DND-41 (cell line): ENCODE measurements at regions not wholly inside any gene's neighbourhood (a gene's known extent, or its start where the extent isn't known, plus 50 kb on each side); places are given as distances from the start of the nearest gene placed in this dataset.
"Not testable (repeated sequence)": the region's sequence is repeated elsewhere in the genome, so short reads cannot be mapped to it uniquely, and the experiment has no call there.

Source experiments
- ATAC-seq: fragments of 200-7000 bp; cut with Tn5 transposase; 3 replicates; pipeline ENCODE4 v1.9.1; 2021; ENCODE audit warnings: low read depth; ENCODE audit not compliant: insufficient read depth
- DNase-seq: peaks from one replicate; pipeline ENCODE4 v3.0.0-alpha.2; 2020
- H2AFZ ChIP-seq: 2 replicates; pipeline ENCODE4 v1.6.0; 2012; ENCODE audit warnings: low read depth, low read length
- H3K27ac ChIP-seq: 2 replicates; pipeline ENCODE4 v1.5.1; 2012; ENCODE audit warnings: low read length, inconsistent platforms
- H3K27me3 ChIP-seq: fragments of 200-600 bp; sonication (generic); 2 replicates; pipeline ENCODE4 v1.6.0; 2012; ENCODE audit warnings: low read length, mild to moderate bottlenecking, inconsistent platforms; ENCODE audit not compliant: insufficient read depth, poor library complexity
- H3K36me3 ChIP-seq: 2 replicates; pipeline ENCODE4 v1.5.1; 2012; ENCODE audit warnings: low read length, inconsistent platforms; ENCODE audit not compliant: insufficient read depth
- H3K4me1 ChIP-seq: 2 replicates; pipeline ENCODE4 v1.5.1; 2012; ENCODE audit warnings: mild to moderate bottlenecking, low read length; ENCODE audit not compliant: insufficient read depth
- H3K4me2 ChIP-seq: 2 replicates; pipeline ENCODE4 v1.6.0; 2012; ENCODE audit warnings: mild to moderate bottlenecking, moderate library complexity, low read length, inconsistent platforms; ENCODE audit not compliant: insufficient read depth
- H3K4me3 ChIP-seq, 2 experiments: fragments of 200-600 bp in 1 of 2; shearing (Covaris generic) in 1 of 2; 2 replicates each; pipeline ENCODE4 v1.5.1; 2012 to 2016; ENCODE audit warnings: inconsistent platforms in 2 of 2, low read length in 2 of 2, mild to moderate bottlenecking in 2 of 2, low read depth in 1 of 2, moderate library complexity in 1 of 2
- H3K79me2 ChIP-seq: 2 replicates; pipeline ENCODE4 v1.6.0; 2012; ENCODE audit warnings: low read length, inconsistent platforms; ENCODE audit not compliant: insufficient read depth
- H3K9ac ChIP-seq: 2 replicates; pipeline ENCODE4 v1.6.0; 2012; ENCODE audit warnings: low read depth, mild to moderate bottlenecking, inconsistent platforms, low read length, moderate library complexity
- H3K9me3 ChIP-seq: 2 replicates; pipeline ENCODE4 v1.5.1; 2012; ENCODE audit warnings: low read length, moderate library complexity, mild to moderate bottlenecking, inconsistent platforms; ENCODE audit not compliant: insufficient read depth, severe bottlenecking
- H4K20me1 ChIP-seq: 2 replicates; pipeline ENCODE4 v1.6.0; 2012; ENCODE audit warnings: low read length; ENCODE audit not compliant: insufficient read depth
- EZH2 ChIP-seq: IDR thresholded peaks from 3 replicates; pipeline ENCODE4 v1.6.1; 2012; ENCODE audit warnings: borderline replicate concordance, low read depth, mild to moderate bottlenecking, moderate library complexity, low read length, inconsistent platforms; ENCODE audit not compliant: severe bottlenecking
- TF ChIP-seq, protein P1 (sequence below): IDR thresholded peaks from 2 replicates; pipeline ENCODE4 v1.5.1; 2012; ENCODE audit warnings: borderline replicate concordance, low read length, moderate library complexity, mild to moderate bottlenecking; ENCODE audit not compliant: poor library complexity, severe bottlenecking; ENCODE audit errors: extremely low read depth

GRCh38 chrX:54641530-54641929, 111.5 kb downstream of the GNL3L start:
- H3K9ac ChIP-seq, result no peak overlapping the region
- H3K4me3 ChIP-seq, result no peak overlapping the region
- ATAC-seq (no peak), DNase-seq (no peak)
- H3K36me3 ChIP-seq, result no peaks in the 10 kb centered on the region
- no peak overlapping the region for H2AFZ ChIP-seq
- H3K27ac ChIP-seq, result no peak overlapping the region
- TF ChIP-seq EZH2, result no peak
- TF ChIP-seq, protein P1, sequence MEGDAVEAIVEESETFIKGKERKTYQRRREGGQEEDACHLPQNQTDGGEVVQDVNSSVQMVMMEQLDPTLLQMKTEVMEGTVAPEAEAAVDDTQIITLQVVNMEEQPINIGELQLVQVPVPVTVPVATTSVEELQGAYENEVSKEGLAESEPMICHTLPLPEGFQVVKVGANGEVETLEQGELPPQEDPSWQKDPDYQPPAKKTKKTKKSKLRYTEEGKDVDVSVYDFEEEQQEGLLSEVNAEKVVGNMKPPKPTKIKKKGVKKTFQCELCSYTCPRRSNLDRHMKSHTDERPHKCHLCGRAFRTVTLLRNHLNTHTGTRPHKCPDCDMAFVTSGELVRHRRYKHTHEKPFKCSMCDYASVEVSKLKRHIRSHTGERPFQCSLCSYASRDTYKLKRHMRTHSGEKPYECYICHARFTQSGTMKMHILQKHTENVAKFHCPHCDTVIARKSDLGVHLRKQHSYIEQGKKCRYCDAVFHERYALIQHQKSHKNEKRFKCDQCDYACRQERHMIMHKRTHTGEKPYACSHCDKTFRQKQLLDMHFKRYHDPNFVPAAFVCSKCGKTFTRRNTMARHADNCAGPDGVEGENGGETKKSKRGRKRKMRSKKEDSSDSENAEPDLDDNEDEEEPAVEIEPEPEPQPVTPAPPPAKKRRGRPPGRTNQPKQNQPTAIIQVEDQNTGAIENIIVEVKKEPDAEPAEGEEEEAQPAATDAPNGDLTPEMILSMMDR, result no peak
- no peaks in the 10 kb centered on the region for H3K27me3 ChIP-seq
- H3K79me2 ChIP-seq, result no peaks in the 10 kb centered on the region
- no peaks in the 10 kb centered on the region for H3K9me3 ChIP-seq
- no peaks in the 10 kb centered on the region for H4K20me1 ChIP-seq
- H3K4me1 ChIP-seq, result peaks cover 19% of the 10 kb centered on the region
- H3K4me2 ChIP-seq, result no peak overlapping the region

GRCh38 chrX:54647607-54648006, 117.6 kb downstream of the GNL3L start:
- not testable (repeated sequence) for H3K4me1 ChIP-seq, H3K9ac ChIP-seq, H3K9me3 ChIP-seq, H3K79me2 ChIP-seq, H4K20me1 ChIP-seq, ATAC-seq, H3K36me3 ChIP-seq, H3K4me3 ChIP-seq, H3K27ac ChIP-seq, H3K4me2 ChIP-seq, H2AFZ ChIP-seq, H3K27me3 ChIP-seq, DNase-seq

GRCh38 chrX:54659547-54659946, 129.5 kb downstream of the GNL3L start:
- H3K79me2 ChIP-seq, result no peaks in the 10 kb centered on the region
- H3K4me2 ChIP-seq, result no peak overlapping the region
- H3K4me3 ChIP-seq, result no peak overlapping the region
- no peaks in the 10 kb centered on the region for H3K9me3 ChIP-seq
- TF ChIP-seq, protein P1, result no peak
- TF ChIP-seq EZH2, result no peak
- no peak overlapping the region for H3K9ac ChIP-seq
- no peaks in the 10 kb centered on the region for H3K4me1 ChIP-seq
- no peaks in the 10 kb centered on the region for H3K27me3 ChIP-seq
- no peak overlapping the region for H2AFZ ChIP-seq
- no peaks in the 10 kb centered on the region for H4K20me1 ChIP-seq
- H3K27ac ChIP-seq, result no peak overlapping the region
- DNase-seq (no peak), ATAC-seq (no peak)
- no peaks in the 10 kb centered on the region for H3K36me3 ChIP-seq

GRCh38 chrX:54675762-54676161, 122.3 kb downstream of the ITIH6 start:
- Histone ChIP-seq H3K27me3 (no peaks in the 10 kb centered on the region), H3K9me3 (no peaks in the 10 kb centered on the region), H3K79me2 (no peaks in the 10 kb centered on the region), H4K20me1 (no peaks in the 10 kb centered on the region), H3K36me3 (no peaks in the 10 kb centered on the region), H2AFZ (no peak overlapping the region), H3K4me3 (no peak overlapping the region), H3K9ac (no peak overlapping the region), H3K4me2 (no peak overlapping the region), H3K4me1 (no peaks in the 10 kb centered on the region), H3K27ac (no peak overlapping the region)
- ATAC-seq (no peak), DNase-seq (no peak)
- TF ChIP-seq EZH2, result no peak

- no peak for ATAC-seq
- no peaks in the 10 kb centered on the region for H3K9me3 ChIP-seq
- no peaks in the 10 kb centered on the region for H3K27me3 ChIP-seq
- no peaks in the 10 kb centered on the region for H3K4me1 ChIP-seq
- H3K4me3 ChIP-seq, result no peak overlapping the region
- no peaks in the 10 kb centered on the region for H4K20me1 ChIP-seq
- no peaks in the 10 kb centered on the region for H3K36me3 ChIP-seq
- DNase-seq, result no peak
- H3K79me2 ChIP-seq, result no peaks in the 10 kb centered on the region
- TF ChIP-seq, protein P1, result no peak
- TF ChIP-seq EZH2, result no peak
- no peak overlapping the region for H3K27ac ChIP-seq
- no peak overlapping the region for H3K4me2 ChIP-seq
- no peak overlapping the region for H3K9ac ChIP-seq
- H2AFZ ChIP-seq, result no peak overlapping the region
Measured at GRCh38 chrX:54695231-54695630, 102.8 kb downstream of the ITIH6 start.
